Esophagus squamous epithelium (tissue), 5 donors: ENCODE measurements at regions not wholly inside any gene's neighbourhood (a gene's known extent, or its start where the extent isn't known, plus 50 kb on each side); places are given as distances from the start of the nearest gene placed in this dataset.

Experiments used
- DNase-seq: peaks from one replicate; lab custom pipeline; 2025; lab: John Stamatoyannopoulos, UW
- H3K27ac ChIP-seq, 4 donors: fragments of 200-600 bp; sonication (generic); one replicate each; pipeline ENCODE4 v1.5.1; 2016 to 2019; ENCODE audit warnings: mild to moderate bottlenecking in 1 of 4
- H3K27me3 ChIP-seq, 4 donors: fragments of 200-600 bp; sonication (generic); 1 replicate in 3 of 4; 2 replicates in 1 of 4; pipeline versions ENCODE4 v1.5.1 to v1.6.0; 2017 to 2021; ENCODE audit warnings: antibody characterized with exemption in 1 of 4
- H3K36me3 ChIP-seq, 3 donors: fragments of 200-600 bp; sonication (generic); one replicate each; pipeline ENCODE4 v1.5.1; 2016 to 2019
- H3K4me1 ChIP-seq, 3 donors: fragments of 200-600 bp; sonication (generic); one replicate each; pipeline ENCODE4 v1.5.1; 2017 to 2019
- H3K4me3 ChIP-seq, 4 donors: fragments of 200-600 bp; sonication (generic); 1 replicate in 3 of 4; 2 replicates in 1 of 4; pipeline ENCODE4 v1.5.1; 2016 to 2019; ENCODE audit warnings: mild to moderate bottlenecking in 2 of 4, moderate library complexity in 1 of 4
- H3K9me3 ChIP-seq, 3 donors: fragments of 200-600 bp; sonication (generic); one replicate each; pipeline ENCODE4 v1.5.1; 2016 to 2019
- CTCF ChIP-seq, 6 experiments: fragments of 450-650 bp in 4 of 6; fragments of 200-600 bp in 2 of 6; sonication (generic) in 2 of 6; IDR thresholded peaks; one replicate each; pipeline ENCODE4 v1.5.1; 2016 to 2019; ENCODE audit warnings: antibody characterized with exemption in 6 of 6, mild to moderate bottlenecking in 4 of 6, moderate library complexity in 4 of 6
- POLR2A ChIP-seq, 4 donors: fragments of 450-650 bp; IDR thresholded peaks; one replicate each; pipeline ENCODE4 v1.6.1; 2017; ENCODE audit warnings: antibody characterized with exemption in 4 of 4, mild to moderate bottlenecking in 4 of 4, moderate library complexity in 3 of 4
- WGBS, 2 donors: methylation state at CpG; one replicate each; pipeline ENCODE4 v1.1.5; 2018; 5-methylcytosine and 5-hydroxymethylcytosine counted together
- intact Hi-C: fragments of 100-400 bp; cut with DNase I; formaldehyde crosslinking; loops from one replicate; pipeline ENCODE4 v1.15.0; 2022
- donor health status: DM: yes; HTN: yes; CAD: no.

DNA sequence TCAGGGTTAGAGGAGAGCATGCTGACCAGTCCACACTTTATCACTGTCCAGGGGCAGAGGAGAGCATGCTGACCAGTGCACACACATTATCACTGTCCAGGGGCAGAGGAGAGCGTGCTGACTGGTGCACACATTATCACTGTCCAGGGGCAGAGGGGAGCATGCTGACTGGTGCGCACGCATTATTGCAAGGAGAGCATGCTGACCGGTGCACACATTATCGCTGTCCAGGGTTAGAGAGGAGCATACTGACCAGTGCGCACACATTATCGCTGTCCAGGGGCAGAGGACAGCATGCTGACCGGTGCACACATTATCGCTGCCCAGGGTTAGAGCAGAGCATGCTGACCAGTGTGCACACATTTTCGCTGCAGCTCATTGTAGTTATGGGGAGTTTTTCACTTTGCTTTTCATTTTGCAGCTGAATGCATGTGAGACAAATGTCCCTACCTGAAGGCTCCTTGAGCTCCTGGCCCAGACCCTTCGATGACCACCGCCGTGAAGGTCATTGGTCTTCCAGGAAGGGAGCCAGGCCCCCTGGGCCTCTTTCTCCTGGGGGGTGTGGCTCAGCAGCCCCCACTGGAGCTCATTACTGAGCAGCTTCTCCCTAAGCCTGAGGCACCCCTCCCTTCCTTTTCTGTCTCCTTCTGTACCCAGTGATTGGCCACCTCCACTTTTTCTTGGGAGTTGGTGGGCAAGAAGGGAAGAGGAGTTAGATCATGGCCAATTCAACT is 178.8 kb upstream of the AFDN start:
- TF ChIP-seq CTCF (IDR thresholded peaks at IDR 0.05): no peak
- TF ChIP-seq POLR2A (IDR thresholded peaks at IDR 0.05): no peak
- Histone ChIP-seq H3K9me3 (no peaks in the 10 kb centered on the region), H3K36me3 (no peaks in the 10 kb centered on the region), H3K27ac (no peak overlapping the region), H3K4me3 (no peak overlapping the region), H3K27me3 (peaks cover 0 to 8% (median 0%) of the 10 kb centered on the region in 4 donors), H3K4me1 (no peaks in the 10 kb centered on the region)
- intact Hi-C loops: no loop called here
- WGBS, 2 donors: 81 to 91% methylated on average over 8 to 9 of the region's 13 CpGs
- no peak for DNase-seq

- no peaks in the 10 kb centered on the region for H3K36me3 ChIP-seq
- 81 to 85% methylated on average over 10 of the region's 13 CpGs for WGBS, 2 donors
- no peak for TF ChIP-seq POLR2A (IDR thresholded peaks at IDR 0.05)
- TF ChIP-seq CTCF (IDR thresholded peaks at IDR 0.05): no peak
- no peak for DNase-seq
- H3K4me3 ChIP-seq: no peak overlapping the region
- no peak overlapping the region for H3K27ac ChIP-seq
- intact Hi-C loops: no loop called here
- no peaks in the 10 kb centered on the region for H3K4me1 ChIP-seq
- peaks cover 0 to 8% (median 0%) of the 10 kb centered on the region in 4 donors for H3K27me3 ChIP-seq
- no peaks in the 10 kb centered on the region for H3K9me3 ChIP-seq
These were observed 178.0 kb upstream of the AFDN start for GRCh38 chr6:167648501-167649278.

GRCh38 chr6:167649476-167649875 is 177.2 kb upstream of the AFDN start:
- intact Hi-C loops: no loop called here
- H3K4me3 ChIP-seq: no peak overlapping the region
- H3K4me1 ChIP-seq: no peaks in the 10 kb centered on the region
- TF ChIP-seq CTCF (IDR thresholded peaks at IDR 0.05): no peak
- no peak for TF ChIP-seq POLR2A (IDR thresholded peaks at IDR 0.05)
- DNase-seq: no peak
- H3K27me3 ChIP-seq: peaks cover 0 to 8% (median 0%) of the 10 kb centered on the region in 4 donors
- no peaks in the 10 kb centered on the region for H3K36me3 ChIP-seq
- no peaks in the 10 kb centered on the region for H3K9me3 ChIP-seq
- WGBS, 2 donors: 91 to 92% methylated on average over 7 to 8 of the region's 8 CpGs
- no peak overlapping the region for H3K27ac ChIP-seq

DNA sequence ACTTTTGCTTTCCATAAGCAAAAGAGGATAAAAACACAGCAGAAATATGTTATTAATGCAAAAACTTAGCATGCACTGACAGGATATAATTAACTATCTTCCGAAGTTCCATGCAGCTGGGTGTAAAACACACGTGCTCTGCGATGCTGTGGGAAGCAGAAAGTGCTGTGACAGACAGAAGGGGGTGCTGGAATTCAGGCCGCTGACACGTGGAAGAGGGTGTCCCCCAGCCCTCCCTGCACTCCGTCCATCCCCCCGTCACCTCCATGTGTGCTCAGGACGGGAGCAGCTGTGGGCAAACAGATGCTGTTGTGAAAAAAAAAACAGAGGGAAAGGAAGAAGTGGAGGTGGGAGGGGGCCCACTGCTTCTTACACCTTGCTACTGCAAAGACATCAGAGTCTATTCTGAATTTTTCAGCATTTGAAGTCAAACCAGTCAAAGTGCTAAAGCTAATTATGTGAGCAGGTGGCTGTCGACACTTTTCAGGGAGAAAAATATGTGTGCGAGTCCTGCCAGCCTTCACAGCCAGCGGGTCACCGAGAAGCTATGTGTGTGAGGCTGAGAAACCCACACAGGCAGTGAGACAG is 175.9 kb upstream of the AFDN start:
- intact Hi-C loops: no loop called here
- Histone ChIP-seq H3K36me3 (no peaks in the 10 kb centered on the region), H3K4me1 (no peaks in the 10 kb centered on the region), H3K9me3 (no peaks in the 10 kb centered on the region), H3K27ac (no peak overlapping the region), H3K4me3 (no peak overlapping the region), H3K27me3 (peaks cover 0 to 8% (median 0%) of the 10 kb centered on the region in 4 donors)
- TF ChIP-seq CTCF (IDR thresholded peaks at IDR 0.05) (no peak), POLR2A (IDR thresholded peaks at IDR 0.05) (no peak)
- DNase-seq: no peak
- 50 to 56% methylated on average over 12 of the region's 12 CpGs for WGBS, 2 donors
